MM.1S (cell line): ENCODE measurements at regions not wholly inside any gene's neighbourhood (a gene's known extent, or its start where the extent isn't known, plus 50 kb on each side); places are given as distances from the start of the nearest gene placed in this dataset.

ENCODE experiments used
- CTCF ChIP-seq: fragments of 300-600 bp; sonication (generic); IDR thresholded peaks from 2 replicates; pipeline ENCODE4 v1.5.1; 2016; ENCODE audit warnings: antibody characterized with exemption, low read length, mixed read lengths
- EZH2 ChIP-seq: fragments of 300-600 bp; sonication (generic); optimal IDR thresholded peaks from 2 replicates; pipeline ENCODE3; 2017; ENCODE audit warnings: low read depth, mild to moderate bottlenecking, antibody characterized with exemption, low read length, mixed read lengths

GRCh38 chr9:73911804-73912203 is 585.3 kb upstream of the RORB start:
- TF ChIP-seq EZH2 (no peak), CTCF (no peak)
